Endometrium (tissue), 2 donors: ENCODE measurements at regions not wholly inside any gene's neighbourhood (a gene's known extent, or its start where the extent isn't known, plus 50 kb on each side); places are given as distances from the start of the nearest gene placed in this dataset.
"Not testable (repeated sequence)": the region's sequence is repeated elsewhere in the genome, so short reads cannot be mapped to it uniquely, and the experiment has no call there.

ENCODE experiments used
- FAIRE-seq: peaks from 2 replicates; lab custom pipeline; 2012; peaks lifted over from hg19 to GRCh38; lab: Jason Lieb, UNC
- donor health status: control.
- donor health status: control.

GRCh38 chr21:38912789-38913119 is 107.0 kb downstream of the ETS2 start:
- no peak for FAIRE-seq

- FAIRE-seq: no peak
These were observed 106.4 kb downstream of the ETS2 start for GRCh38 chr21:38912102-38912629.

DNA sequence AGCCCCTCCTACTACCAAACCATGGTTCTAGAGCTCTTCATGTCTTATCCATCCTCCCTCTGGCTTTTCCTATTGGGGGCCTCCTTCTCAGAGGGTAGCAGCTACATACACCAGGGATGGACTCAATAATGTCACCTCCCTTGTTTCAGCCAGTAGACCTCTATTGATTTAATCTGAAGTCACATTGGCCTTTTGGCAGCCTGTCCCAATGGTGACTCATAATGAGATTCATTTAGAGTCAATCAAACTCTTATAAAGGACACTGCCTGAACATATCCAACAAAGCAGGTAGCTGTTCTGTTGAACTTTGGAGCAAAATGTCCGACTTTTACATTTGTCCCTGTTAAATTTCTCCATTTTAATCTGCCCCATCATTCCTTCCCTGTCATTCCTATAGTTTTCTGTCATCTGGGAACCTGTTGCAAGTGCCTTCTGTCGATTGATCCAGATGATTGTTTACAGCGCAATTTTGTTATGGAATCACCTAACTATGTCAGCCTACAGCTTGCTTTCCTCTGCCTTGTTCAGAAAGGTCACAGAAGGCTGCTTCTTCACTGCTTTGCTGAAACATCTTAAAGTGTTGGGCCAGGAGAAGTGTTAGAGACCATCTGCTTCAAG is 105.9 kb downstream of the ETS2 start:
- FAIRE-seq: no peak

- FAIRE-seq: no peak
These were observed 104.8 kb downstream of the ETS2 start for GRCh38 chr21:38910390-38911067.

GRCh38 chr21:38909929-38910328 is 104.2 kb downstream of the ETS2 start:
- FAIRE-seq: no peak

DNA sequence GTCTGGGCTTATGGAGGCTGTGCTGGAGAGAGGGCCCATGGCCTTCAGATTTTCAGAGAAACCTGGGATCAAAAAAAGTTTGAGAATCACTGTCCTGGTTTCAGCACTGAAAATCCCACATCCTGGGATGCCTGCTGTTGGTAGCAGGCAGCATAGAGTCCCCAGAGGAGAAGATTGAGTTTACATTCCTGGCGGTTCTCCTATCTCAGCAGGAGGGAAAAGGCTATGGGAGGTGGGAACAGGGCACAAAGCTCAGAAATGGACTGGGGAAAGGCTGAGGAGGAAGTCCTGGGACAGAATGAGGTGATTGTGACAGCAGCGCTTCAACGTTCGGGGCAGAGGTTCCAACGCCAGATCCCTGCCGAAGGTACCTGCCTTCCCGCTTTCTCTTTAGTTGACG is 103.4 kb downstream of the ETS2 start:
- FAIRE-seq: no peak

GRCh38 chr21:38908537-38908936 is 102.8 kb downstream of the ETS2 start:
- no peak for FAIRE-seq

DNA sequence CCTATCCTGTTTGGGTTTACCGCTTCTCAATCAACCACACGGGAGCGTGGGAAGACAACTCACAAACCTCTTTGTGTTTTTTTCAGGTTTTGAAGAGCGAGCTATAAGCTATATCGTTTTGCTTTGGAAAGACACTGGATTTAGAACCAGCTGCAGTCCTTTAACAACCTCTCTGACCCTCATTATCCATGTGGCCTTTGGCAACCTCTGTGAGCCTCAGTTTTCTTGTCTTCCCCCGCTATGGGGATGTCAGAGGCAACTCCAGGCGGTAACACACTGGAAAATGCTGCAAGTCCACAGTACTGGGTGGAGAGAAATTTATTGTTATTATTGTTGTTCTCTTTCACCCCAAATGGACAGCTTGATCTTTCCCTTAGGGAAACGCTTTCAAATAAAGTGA is 100.0 kb downstream of the ETS2 start:
- FAIRE-seq: peak; percentile 80

GRCh38 chr21:38905328-38905727 is 99.6 kb downstream of the ETS2 start:
- FAIRE-seq: no peak

DNA sequence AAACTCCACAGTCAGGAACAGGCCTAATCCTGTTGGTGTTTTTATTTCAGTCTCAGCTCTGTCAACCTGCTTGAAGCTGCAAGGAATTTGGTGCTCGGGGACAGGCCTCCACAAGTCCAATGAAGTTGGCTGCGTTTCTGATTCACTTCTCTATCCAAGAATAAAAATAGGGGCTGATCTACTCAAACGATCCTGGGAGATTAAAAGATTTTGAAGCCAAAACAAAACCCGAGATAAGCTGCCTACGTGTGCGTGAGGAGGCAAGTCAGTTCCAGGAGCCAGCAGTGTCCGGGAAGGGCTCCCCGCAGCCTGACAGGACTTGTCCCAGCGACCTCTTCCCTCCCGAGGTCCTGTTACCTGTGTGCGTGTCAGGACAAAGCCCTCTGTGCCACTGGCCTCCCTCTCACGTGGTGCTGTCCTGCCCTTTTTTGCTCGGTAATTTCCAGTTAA is 98.0 kb downstream of the ETS2 start:
- FAIRE-seq: no peak

DNA sequence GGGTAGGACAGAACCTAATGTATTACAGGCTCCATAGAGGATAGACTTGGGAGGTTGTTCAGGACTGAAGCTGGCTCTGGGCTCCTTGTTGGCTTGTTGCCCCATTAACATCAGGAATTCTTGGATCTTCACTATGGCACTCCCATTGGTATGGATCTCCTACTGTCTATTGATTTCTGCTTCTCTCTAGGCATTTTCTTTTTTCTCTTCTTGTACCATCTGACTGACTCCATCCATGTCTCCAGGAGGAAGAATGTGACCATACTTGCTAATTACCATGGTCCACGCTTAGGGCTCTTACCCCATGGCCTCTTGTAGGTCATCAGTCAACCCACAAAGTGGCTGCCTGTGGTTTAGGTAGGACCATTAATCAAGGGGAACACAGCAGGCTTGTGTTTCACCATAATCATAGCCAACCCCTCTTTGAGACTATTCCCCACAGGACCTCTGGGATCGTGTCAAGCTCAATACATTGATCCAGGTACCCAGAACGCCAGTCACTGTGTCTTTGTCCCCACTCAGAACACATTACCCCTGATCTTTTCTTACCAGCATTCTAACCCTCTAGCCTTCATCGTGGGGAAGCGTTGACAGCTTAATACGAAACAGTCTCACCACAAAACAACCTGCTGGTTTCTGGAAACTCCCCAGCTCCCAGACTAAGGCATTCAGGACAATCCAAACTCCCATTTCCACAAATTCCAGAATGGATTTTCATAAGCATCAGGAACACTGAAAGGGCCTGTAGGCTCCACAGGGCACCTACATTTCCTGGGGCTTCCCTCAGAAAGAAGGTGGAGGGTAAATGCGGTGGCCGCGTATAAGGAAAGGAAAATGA is 97.1 kb downstream of the ETS2 start:
- no peak for FAIRE-seq

DNA sequence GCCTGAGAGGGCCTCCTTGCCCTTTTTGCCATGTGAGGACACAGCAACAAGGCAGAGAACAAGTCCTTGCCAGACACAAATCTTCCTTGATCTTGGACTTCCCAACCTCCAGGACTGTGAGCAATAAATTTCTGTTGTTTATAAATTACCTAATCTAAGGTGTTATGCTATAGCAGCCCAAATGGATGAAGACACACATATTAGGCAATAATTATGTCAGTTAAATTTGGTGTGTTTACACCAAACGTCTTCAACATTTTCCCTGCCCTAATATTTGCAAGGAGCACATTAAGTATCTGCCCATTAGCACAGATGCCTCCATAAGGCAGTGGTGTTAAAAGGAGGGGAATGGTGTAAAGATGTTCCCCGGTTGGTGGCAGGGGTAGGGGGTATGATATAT is 94.8 kb downstream of the ETS2 start:
- FAIRE-seq: no peak

- not testable (repeated sequence) for FAIRE-seq
These were observed 94.3 kb downstream of the ETS2 start for GRCh38 chr21:38899985-38900384.

- no peak for FAIRE-seq
These were observed 93.7 kb downstream of the ETS2 start for GRCh38 chr21:38899277-38899947.

DNA sequence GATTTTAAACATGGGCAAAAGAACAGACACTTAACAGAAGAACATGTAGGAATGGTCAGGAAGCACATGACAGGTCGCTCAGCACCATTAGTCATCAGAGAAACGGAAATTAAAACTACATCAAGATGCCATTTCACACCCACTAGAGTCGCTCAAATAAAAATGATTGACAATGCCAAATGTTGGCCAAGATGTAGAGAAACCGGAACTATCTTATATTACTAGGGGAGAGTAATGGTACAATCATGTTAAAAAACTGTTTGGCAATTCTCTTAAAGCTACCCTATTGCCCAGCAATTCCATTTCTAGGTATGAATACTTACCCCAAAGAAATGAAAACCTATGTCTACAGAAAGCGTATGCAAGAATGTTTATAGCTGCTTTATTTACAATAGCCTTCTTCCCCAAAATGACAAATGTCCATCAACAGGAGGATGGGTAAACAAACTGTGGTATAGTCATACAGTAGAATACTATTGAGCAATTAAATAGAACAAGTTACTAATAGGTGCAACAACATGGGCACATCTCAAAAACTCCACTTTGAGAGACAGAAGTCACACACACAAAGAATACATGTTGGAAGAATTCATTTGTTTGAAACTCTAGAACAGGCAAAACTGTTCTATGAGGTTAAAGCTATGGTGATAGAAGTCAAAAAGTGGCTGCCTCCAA is 92.8 kb downstream of the ETS2 start:
- no peak for FAIRE-seq

DNA sequence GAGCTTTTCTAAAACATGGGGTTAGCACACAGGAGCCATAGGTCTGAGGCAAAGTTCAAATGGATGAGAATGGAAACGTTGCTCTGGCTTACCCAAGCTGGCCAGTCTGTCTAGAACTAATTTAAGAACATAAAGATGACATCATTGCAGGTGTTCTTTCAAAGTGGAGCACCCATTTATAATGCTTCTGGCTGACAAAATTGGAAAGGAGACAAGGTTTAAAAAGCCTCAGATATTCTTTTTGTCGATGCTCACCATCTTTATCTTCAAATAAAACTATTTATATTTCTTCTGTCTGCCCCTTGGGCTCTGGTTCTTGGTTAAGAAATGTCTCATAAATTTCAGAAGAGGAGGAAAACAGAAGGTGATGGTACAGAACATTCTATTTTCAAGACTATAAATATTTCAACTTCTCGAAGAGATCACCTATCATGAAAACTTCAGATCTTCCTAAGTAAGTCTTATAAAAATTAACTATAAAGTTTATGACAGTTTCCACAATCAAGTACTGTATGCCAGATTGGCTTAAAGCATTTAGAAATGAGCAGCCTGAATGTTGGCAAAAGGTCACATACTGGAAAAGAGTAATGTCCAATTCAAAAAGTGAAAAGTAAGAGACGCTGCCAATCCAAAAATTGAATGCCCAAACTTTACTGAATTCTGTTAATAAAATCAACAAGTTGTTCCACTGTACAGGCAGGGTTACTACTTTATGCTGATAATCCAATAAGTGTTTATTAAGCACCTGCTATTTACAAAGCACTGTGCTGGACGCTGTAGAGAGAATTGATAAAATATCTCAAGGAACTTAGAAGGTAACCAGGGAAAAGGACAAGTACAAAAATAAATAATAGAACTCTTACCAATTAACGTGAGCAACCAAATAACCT is 92.0 kb downstream of the ETS2 start:
- no peak for FAIRE-seq

DNA sequence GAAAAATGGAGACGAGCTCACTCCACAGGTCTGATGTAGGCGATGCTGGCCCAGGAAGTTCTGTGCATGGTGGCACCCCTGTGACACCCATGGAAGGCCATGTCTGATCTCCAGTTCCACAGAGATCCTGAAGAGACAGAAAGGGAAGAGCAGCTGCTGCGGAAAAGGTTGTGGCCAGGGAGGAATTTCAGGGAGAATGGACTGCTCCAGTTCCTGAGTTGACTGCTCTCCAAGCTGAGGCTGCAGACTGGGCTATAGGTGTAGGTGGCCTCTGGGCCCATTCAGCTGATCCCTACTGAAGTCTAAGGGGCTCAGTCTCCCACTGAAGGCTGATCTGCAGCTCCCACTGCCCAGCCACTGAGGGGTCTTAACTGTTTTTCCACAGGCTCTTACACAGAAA is 89.2 kb downstream of the ETS2 start:
- FAIRE-seq: no peak

- FAIRE-seq: peak; percentile 86
These were observed 83.3 kb downstream of the ETS2 start for GRCh38 chr21:38888991-38889561.

DNA sequence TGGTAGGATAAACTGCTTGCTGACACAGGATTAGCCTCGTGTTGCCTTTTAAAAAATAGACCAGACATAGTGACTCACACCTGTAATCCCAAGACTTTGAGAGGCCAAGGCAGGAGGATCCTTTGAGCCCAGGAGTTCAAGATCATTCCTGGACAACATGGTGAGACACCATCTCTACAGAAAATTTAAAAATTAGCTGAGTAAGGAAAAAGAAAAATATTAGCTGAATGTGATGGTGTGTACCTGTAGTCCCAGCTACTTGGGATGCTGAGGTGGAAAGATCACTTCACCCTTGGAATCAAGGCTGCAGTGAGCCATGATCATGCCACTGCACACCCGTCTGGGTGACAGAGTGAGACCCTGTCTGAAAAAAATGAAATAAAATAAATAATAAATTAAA is 82.0 kb downstream of the ETS2 start:
- FAIRE-seq: no peak

GRCh38 chr21:38887062-38887686 is 81.4 kb downstream of the ETS2 start:
- FAIRE-seq: no peak
